ENCODE measurements at regions not wholly inside any gene's neighbourhood (a gene's known extent, or its start where the extent isn't known, plus 50 kb on each side); places are given as distances from the start of the nearest gene placed in this dataset.
A peak's percentile ranks its signal among the peaks of the same experiment; 100 is the strongest.

DNA sequence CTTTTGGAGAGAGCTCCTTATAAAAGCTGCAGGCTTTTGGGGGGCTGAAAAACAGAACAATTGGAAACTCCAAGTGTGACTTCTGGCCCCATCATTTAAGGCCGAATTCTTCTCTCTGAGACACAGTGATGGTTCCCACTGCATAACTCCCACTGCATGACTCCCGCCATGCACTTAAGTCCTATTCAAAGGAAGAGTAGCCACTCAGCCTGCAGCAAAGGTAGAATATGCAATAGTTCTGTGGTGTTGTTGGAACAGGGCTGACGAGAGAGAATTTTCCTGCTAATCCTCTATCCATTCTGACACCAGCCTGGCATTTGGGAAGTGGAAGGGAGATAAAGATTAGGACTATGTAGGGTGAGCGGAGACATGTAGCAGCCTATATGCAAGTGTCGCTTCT is 185.6 kb upstream of the ZNF462 start:
- no peak for DNase-seq (ENCODE audit: low read depth in 4 of 4, low spot score in 3 of 4)

DNA sequence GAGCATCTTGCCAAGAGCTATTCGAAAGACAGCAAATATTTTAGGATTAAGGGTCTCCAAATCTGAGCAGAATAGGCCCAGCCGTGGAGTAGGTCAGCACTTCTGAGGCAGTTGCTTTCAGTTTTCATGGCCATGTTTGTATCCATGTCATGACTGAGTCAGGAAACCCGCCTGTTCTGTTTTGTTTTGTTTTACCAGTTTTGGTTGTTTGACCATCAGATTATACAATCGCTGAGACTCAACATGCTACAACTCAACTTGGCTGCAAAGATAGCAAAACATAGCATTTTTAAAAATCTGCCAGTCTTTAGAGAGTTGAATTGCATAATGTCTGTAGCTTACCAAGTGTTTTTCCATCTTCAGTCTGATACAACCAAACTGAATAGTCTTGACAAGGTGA is 185.1 kb upstream of the ZNF462 start:
- no peak for DNase-seq (ENCODE audit: low read depth in 4 of 4, low spot score in 3 of 4)

DNA sequence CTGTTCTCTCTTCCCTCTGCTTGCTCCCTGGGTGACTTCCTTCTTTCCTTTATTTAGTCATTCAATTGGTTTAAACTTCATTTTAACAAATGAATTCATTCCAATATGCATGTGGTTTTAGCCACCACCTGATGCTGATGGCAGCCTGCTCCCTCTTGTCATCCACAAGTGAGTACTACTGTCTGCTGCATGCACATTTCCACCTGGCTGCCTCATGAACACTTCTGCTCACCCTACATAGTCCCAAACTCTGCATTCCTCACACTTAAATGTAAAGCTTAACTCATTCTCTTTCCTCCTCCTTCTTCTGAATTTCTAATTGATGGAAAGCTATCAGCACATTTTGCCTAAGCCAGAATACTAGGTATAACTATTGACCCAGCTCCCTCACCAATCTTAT is 184.7 kb upstream of the ZNF462 start:
- no peak for DNase-seq (ENCODE audit: low read depth in 4 of 4, low spot score in 3 of 4)

DNA sequence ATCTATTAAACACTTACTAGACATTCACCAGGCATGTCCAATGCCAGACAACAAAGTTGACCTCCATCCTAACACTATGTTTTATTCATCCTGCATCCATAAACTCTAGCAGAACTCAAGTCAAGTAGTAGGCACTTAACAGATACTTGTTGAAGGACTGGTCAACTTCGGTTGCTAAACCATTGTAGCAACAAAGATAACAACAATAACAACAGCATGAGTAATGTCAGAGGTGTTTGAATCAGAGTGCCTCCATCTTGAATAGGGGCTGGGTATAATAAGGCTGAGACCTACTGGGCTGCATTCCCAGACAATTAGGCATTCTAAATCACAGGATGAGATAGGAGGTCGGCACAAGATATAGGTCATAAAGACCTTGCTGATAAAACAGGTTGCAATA is 180.5 kb upstream of the ZNF462 start:
- DNase-seq (ENCODE audit: low read depth in 4 of 4, low spot score in 3 of 4) = no peak

DNA sequence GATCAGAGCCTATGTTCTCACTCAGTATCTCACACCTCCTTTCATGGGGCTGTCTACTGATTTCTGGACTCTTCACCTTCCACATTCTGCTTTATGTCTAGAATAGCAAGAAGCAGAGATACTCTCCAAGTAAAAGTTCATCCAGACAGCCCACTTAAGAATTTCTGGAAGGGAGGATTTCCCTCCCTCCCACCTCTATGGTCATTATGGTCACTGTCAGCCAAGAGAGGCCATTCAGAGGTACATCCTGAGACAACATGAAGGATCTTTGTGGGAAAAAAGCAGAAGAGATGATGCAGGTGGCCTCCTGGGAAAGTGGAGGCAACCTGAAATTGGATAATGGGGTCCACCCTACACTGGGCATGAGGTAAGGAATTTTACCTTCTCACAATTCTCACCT is 179.5 kb upstream of the ZNF462 start:
- no peak for DNase-seq (ENCODE audit: low read depth in 4 of 4, low spot score in 3 of 4)

DNA sequence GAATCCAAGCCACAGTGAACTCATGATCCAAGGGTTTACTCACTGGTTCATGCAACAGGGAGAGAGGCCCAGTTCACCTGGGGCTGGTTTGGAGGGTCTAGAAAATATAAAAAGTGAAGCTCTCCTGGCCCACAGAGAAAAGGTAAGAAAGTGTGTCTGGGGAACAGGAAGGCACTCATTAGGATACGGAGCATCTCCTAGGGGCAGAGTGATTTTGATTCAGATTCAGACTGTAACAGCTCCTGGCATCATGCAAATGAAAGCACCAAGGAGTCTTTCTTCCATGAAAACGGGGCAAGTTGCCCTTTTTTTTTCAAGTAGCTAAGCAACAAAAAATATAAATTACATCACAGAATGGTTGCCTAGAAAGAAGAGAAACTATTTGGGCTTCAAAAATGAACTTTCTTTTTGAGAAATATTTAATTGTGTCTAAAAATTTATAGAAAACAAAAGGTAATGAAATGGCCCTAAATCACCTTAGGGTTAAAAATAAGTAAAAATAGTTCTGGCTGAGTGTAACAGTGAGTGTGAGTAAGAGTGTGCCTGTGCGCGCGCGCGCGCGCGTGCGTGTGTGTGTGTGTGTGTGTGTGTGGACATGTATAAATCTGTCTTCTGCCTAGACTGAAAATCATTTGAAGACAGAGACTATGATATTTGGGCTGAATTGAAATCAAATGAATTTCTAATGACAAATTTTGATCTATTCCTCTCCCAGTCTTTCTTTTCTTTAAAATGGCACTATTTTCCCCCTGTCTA is 177.8 kb upstream of the ZNF462 start:
- no peak for DNase-seq (ENCODE audit: low read depth in 4 of 4, low spot score in 3 of 4)

DNA sequence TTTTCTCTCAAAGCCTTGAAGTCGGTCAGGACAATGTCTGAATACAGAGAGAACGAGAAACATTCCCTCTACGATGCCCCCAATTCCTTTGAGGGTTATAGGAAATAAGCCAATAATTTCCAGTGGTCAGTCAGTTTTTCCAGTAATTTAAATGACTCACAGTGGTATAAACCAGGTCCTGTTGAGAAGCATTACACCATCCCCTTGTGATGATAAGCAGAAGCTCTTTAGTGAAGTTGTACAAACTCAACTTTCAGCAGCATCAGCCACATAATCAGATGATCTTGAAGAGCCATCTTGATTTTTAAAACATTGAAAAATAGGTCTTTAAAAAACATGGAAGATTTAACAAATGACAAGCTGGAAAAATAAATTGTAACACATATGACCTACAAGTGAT is 173.9 kb upstream of the ZNF462 start:
- DNase-seq (ENCODE audit: low read depth in 4 of 4, low spot score in 3 of 4) = no peak

DNA sequence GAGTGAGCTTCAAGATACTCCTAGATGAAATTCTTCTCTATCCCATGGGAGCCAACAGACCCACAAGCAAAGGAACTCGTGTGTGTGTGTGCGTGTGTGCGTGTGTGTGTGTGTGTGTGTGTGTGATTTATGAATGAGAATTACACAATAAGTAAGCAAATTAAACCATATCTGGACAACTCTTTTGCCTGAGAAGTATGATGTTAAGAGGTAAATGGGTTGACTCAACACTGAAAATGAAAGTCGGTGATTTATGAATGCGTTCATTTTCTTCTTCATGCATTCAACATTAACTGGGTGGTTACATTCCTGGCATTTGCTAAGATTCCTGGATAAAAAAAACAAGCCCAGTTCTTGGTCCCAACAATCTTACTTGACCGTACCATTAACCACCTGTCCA is 171.3 kb upstream of the ZNF462 start:
- no peak for DNase-seq (ENCODE audit: low read depth in 4 of 4, low spot score in 3 of 4)

DNA sequence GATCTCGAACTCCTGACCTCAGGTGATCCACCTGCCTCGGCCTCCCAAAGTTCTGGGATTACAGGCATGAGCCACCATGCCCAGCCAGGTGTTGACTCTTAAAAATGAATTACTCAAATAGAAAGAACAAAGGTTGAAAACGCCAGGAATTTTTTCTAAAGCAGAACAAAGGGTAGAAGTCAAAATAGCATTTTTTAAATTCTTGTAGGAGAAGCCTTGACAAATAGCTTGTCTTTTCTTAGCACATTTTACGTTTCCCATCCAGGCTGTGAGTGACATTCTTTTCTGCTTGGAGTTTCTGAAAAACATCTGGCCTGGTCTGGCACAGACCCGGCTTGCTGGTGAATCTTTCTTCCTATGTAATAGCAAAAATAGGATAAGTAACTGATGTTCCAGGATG is 169.4 kb upstream of the ZNF462 start:
- DNase-seq (ENCODE audit: low read depth in 4 of 4, low spot score in 3 of 4) = no peak

DNA sequence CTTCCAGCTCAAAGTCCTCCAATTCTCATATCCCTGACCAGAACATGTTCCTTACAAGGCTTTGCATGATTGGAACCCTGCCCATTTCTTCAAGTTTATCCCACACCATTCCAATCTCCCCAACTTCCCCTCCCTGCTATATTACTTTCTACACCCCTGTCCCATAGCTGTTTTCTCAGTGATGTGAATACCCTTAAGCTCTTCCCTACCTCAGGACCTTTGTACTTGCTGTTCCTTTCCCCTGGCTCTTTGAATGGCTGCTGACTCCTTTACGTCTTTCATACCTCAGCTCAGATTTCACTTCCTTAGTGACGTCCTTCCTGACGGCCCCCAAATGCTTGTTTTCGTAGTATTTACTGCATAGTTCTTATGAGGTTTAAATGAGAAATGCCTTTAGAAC is 166.2 kb upstream of the ZNF462 start:
- no peak for DNase-seq (ENCODE audit: low read depth in 4 of 4, low spot score in 3 of 4)

DNA sequence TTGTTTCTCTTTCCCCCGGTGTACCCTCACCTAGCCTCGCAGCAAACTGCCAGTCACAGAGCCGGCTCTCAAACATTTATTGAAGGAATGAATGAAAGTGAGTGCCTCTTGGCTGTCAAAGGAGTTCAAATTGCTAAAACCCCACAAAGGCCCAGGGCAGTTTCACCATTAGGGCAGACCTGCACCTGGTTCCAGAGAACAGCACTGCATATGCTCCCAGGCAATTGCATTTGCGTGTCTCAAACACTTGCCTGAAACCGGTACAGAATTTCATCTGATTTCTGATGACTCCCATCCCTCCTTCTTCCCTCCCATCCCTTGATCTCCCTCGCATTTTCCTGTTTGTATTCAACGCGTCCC is 165.6 kb upstream of the ZNF462 start:
- DNase-seq (ENCODE audit: low read depth in 4 of 4, low spot score in 3 of 4) = no peak

DNA sequence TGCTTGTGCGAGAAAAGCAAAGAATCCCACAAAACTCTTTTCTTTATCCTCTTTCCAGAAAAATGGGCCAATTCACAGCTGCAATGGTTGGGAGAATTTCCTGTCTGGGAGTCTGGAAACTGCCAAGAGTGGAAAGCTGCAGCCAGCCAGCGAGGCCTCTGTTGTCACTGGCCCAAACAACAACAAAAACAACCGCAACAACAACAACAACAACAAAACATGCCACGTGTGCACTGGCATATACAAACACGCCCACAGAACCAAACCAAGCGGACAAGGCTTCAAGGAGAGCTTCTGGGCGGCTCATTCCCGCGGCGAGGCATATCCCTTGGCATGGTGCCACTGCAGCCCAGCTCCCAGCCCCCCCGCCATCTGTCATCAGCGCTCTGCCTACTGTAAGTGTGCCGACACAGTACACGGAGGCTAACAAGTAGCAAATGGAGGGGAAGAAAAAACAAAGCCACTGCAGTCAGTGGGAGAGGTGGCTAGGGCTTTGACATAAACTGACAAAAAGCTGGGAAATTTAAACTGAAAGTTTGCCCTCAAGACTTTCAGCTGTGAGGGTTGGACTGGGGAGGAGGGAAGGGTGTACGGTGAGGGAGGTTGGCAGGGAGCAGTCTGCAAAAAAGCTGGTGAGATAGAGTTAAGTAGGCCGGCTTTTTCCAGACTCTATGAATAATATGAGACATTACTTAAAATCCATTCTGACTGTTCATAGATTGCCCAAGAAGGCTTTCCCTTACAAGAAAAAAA is 165.0 kb upstream of the ZNF462 start:
- DNase-seq (ENCODE audit: low read depth in 4 of 4, low spot score in 3 of 4) = peak; percentile 31 to 50 (median 43)

DNA sequence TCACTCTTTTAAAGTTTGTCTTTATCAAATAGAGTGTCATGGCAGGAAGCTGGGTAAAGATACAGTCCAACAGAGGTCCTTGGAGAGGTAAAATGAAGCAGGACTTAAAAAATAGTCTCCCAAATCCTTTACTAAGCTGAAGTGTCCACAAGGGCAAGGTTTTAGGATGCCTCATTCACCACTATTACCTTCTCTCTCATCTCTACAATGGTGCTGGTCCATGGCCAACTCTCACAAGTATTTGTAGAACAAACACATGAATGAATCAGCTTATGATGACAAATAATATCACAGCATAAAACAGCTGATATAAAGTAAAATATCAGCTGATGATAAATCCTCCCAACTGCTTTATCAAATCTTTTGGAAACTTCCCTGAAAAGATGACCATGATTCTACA is 162.3 kb upstream of the ZNF462 start:
- no peak for DNase-seq (ENCODE audit: low read depth in 4 of 4, low spot score in 3 of 4)

DNA sequence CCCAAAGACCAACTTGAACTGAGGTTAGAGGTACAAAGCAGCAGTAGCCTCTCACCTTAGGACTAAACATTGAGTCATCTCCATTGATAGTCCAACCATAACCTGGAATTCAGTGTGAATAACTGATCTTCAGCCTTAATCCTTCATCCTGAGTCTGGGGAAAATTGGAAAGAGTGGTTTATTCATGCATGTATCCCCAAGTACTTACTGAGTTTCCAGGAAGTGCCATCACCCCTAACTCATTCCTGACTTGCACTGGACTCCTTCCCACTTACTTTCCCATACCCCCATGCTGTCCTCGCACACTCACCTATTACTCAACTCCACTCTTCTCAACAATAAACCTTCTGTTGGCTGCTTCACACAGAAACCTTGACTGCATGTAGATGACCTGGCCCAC is 161.4 kb upstream of the ZNF462 start:
- no peak for DNase-seq (ENCODE audit: low read depth in 4 of 4, low spot score in 3 of 4)

DNA sequence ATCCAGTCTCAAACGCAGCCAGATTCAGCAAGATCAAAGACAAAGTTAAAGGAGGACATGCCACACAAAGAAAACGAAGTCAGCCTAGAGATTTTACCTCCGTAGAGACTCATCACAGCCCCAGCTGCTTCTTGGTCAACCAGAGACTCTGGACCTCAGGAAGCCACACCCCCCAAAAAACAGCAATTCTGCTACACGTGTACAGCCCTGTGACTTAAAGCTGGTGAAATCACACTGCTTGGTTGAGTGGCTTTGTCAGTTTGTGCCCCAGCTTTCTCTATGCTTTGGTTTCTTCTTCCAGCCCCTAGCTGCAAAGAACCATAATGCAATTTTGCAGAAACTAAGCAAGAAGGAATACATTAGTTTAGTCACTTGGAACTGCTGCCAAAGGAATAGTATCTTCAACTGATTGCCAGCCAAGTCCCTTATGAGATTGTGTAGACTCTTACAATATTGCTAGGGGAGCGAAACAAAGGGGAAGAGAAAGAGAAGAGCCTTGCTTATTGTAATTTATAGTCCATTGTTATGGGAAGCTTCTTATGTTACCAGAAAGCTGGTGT is 158.8 kb upstream of the ZNF462 start:
- no peak for DNase-seq (ENCODE audit: low read depth in 4 of 4, low spot score in 3 of 4)

DNA sequence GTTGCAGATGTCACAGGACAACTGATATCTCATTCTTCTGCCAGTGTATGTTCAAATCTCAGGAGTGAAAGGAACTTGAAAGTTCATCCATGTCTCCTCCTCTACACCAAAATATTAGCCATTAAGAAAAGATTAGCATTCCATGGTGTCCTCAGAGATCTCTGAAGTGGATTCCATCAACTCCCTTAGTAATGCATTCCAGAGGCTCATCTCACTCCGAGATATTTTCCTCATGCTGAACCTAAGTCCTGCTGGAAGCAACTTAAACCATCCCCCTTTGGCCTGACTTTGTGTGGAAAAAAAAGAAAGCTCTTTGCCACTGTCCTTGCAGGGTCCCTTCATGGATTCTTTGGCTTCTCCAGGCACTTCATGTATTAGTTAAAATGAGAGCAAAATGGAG is 155.7 kb upstream of the ZNF462 start:
- no peak for DNase-seq (ENCODE audit: low read depth in 4 of 4, low spot score in 3 of 4)

DNA sequence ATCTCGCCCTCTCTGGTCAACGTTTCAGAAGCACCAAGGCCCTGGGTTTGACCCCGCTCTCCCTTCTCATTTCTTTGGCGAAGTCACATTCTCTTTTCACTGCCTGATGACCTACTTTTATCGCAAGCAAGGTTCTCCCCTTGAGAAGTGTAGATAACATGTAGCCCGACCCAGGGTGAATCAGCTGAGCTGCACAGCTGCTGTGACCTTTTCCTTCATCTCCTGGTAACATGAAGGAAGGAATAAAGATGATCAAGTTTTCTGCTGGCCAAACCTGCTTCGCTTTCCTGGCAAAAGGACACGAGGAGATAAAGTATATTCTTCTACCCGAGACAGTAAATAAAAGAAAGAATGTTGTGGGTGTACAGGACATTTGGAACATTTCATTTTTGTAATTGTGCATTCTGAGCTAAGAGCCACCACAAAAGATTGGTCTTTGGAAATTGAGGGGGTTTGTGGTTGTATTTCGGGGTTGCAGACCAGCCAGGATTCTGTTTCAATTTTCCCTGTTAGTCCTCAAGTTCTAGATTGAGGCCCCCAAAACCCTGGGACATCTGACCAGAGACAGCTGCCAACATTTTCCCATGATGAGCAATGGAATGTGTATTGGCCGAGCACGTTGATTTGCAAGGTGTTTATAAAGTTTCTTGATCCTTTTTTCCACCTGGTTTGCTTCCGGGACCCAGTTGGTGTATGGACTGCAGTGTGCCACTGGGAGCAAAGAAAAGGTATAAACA is 155.1 kb upstream of the ZNF462 start:
- DNase-seq (ENCODE audit: low read depth in 4 of 4, low spot score in 3 of 4) = no peak

DNA sequence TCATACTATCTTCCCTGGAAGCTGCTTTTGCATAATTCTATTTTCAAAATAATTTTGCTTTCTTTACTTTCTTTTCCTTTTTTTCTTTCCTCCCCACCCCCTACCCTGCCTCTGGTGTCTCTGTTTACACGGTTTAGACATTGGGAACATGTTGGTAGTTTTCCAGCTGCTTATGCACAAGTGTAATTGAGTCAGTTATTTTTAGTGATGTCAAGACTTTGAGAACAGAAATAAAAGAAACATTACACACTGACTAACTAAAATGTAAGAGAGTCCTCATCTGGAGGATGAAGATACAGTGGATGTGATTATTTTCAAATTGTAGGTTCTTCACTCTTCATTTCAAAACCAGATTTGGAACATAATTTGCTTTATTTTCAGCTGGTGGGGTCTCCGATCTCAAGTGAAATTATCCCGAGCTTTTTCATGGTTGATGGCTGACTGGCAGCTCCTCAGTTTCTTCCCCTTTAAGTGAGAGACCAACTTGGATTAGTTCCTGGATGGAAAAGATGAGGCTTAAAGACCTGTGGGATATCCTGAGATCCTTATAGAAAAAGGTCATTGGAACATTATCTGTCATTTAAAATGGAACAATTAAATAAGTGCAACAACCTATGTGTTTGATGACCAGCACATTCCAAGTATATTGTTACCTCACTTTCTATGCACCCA is 154.4 kb upstream of the ZNF462 start:
- DNase-seq (ENCODE audit: low read depth in 4 of 4, low spot score in 3 of 4) = no peak

DNA sequence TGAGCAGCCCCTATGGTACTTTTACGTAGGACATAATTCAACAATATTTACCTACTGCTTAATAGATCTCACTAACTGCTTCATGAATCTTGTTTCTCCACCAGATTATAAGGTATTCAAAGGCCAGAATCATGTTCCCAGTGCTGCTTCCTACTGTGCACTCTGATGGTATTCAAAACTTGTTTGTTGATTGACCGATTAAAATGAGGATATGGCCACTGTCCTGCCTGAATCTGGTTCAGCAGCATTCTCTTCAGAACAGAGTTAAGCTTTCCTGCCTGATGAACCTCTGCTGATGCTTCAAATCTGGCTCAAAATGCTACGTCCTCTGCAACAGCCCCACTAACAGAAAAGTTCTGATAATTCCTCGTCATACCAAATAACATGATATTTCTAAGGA is 150.7 kb upstream of the ZNF462 start:
- no peak for DNase-seq (ENCODE audit: low read depth in 4 of 4, low spot score in 3 of 4)

DNA sequence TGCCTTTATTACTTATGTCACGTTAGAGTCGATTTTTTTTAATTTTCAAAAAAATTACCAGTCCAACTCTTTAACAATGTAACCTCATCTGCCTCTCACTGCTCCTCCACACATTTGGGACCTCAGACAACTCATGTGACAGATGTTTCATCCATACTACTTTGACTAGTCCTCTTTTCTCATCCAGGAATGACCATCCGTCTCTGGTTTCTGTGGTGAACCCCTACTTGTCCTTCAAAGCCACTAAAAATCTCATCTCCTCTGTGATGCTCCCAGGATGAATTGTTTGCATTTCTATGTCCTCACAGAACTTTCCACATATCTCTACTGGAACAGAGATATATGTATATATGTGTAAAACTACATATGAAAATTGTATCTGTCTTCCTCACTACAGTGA is 149.8 kb upstream of the ZNF462 start:
- no peak for DNase-seq (ENCODE audit: low read depth in 4 of 4, low spot score in 3 of 4)

DNA sequence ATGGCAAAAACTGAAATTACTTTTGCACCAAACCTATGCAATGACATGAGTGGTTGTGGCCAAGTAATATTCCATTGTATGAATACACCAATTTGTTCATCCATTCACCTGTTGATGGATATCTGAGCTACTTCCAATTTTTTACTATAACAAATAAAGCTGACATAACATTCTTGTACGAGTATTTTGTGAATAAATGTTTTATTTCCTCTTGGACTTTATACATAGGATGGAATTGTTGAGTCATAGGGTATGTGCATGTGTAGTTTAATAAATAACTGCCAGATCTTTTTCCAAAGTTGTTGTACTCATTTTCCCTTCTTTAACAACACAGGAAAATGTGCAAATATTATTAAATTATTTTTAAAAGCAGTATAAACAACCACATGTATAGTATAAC is 146.1 kb upstream of the ZNF462 start:
- no peak for DNase-seq (ENCODE audit: low read depth in 4 of 4, low spot score in 3 of 4)
